ENCODE measurements at regions not wholly inside any gene's neighbourhood (a gene's known extent, or its start where the extent isn't known, plus 50 kb on each side); places are given as distances from the start of the nearest gene placed in this dataset.

DNA sequence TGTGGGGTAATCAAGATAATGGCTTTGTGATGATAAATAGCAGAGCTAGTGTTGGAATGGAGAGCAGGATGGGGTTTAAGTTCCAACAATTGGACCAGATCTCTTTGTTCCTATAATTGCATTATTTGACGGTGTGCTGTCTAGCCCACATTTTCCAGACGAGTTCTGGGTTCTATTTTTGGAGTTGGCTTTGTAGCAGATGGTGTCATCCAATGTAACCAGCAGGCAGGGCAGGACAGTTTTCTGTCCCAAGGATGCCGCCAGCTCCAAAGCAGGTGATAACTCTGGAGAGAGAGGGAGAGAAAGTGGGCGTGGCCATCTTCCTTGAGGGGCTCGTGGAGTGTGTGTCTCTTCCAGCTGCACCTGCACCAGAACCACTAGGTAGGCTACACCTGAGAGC, 251.3 kb downstream of the KIF4B start:
- ChIA-PET POLR2A (no interaction called here), CTCF (ENCODE audit: low intra/inter-chr PET ratio) (no interaction called here)
- Histone ChIP-seq H3K9me3 (replicated peaks; ENCODE audit: control insufficient read depth, insufficient read depth, low read depth, low read length) (no peaks in the 10 kb centered on the region), H3K4me2 (ENCODE audit: insufficient read depth, low read length) (no peak overlapping the region), H2AFZ (ENCODE audit: low read depth, low read length) (no peak overlapping the region), H3K9me1 (ENCODE audit: control insufficient read depth, insufficient read depth, low read length) (no peaks in the 10 kb centered on the region), H3K27ac (ENCODE audit: extremely low read depth, low read depth, low read length) (no peak overlapping the region), H3K9ac (ENCODE audit: insufficient read depth in 1 of 2, low read depth in 2 of 2, low read length in 2 of 2) (no peak overlapping the region), H3K27me3 (ENCODE audit: control insufficient read depth in 2 of 2, insufficient read depth in 2 of 2, low read length in 2 of 2) (no peaks in the 10 kb centered on the region), H3K79me2 (ENCODE audit: control insufficient read depth, insufficient read depth, low read length) (no peaks in the 10 kb centered on the region), H3K4me3 (no peak overlapping the region), H4K20me1 (replicated peaks; ENCODE audit: control insufficient read depth, insufficient read depth, low read length) (no peaks in the 10 kb centered on the region), H3K36me3 (ENCODE audit: control insufficient read depth, insufficient read depth, low read length) (no peaks in the 10 kb centered on the region), H3K4me1 (replicated peaks in 1 of 2; ENCODE audit: control insufficient read depth in 2 of 2, insufficient read depth in 2 of 2, low read length in 2 of 2) (no peaks in the 10 kb centered on the region)
- TF ChIP-seq NR4A1 (CRISPR knock-in tag; IDR thresholded peaks at IDR 0.05) (no peak), NR4A1 (tag; IDR thresholded peaks at IDR 0.05) (no peak), SIN3A (IDR thresholded peaks at IDR 0.05; ENCODE audit: borderline replicate concordance in 2 of 2, control insufficient read depth in 1 of 2, low read depth in 2 of 2, low read length in 2 of 2) (no peak), FOXJ3 (CRISPR knock-in tag; IDR thresholded peaks at IDR 0.05) (no peak), ZNF12 (CRISPR knock-in tag; IDR thresholded peaks at IDR 0.05) (no peak), CREM (IDR thresholded peaks at IDR 0.05; ENCODE audit: low read depth) (no peak), HSF4 (CRISPR knock-in tag; IDR thresholded peaks at IDR 0.05; ENCODE audit: borderline replicate concordance) (no peak), ZNF551 (CRISPR knock-in tag; IDR thresholded peaks at IDR 0.05) (no peak), HDAC6 (IDR thresholded peaks at IDR 0.05; ENCODE audit: low read depth, low read length) (no peak), ZNF24 (IDR thresholded peaks at IDR 0.05) (no peak), MCM3 (IDR thresholded peaks at IDR 0.05) (no peak), ZEB2 (IDR thresholded peaks at IDR 0.05) (no peak), RBFOX2 (IDR thresholded peaks at IDR 0.05; ENCODE audit: low read depth, low read length) (no peak), MCM7 (IDR thresholded peaks at IDR 0.05) (no peak), FOSL1 (tag; conservative IDR thresholded peaks at IDR 0.05) (no peak), ZNF57 (CRISPR knock-in tag; IDR thresholded peaks at IDR 0.05) (no peak), ASH1L (IDR thresholded peaks at IDR 0.05; ENCODE audit: borderline replicate concordance, low read depth, partially characterized antibody) (no peak)
- TF ChIP-seq, protein P1, sequence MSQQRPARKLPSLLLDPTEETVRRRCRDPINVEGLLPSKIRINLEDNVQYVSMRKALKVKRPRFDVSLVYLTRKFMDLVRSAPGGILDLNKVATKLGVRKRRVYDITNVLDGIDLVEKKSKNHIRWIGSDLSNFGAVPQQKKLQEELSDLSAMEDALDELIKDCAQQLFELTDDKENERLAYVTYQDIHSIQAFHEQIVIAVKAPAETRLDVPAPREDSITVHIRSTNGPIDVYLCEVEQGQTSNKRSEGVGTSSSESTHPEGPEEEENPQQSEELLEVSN (IDR thresholded peaks at IDR 0.05; ENCODE audit: borderline replicate concordance in 1 of 2, extremely low read depth in 1 of 2, insufficient read depth in 1 of 2, insufficient read length in 1 of 2, low read depth in 1 of 2, low read length in 1 of 2, poor library complexity in 1 of 2, severe bottlenecking in 1 of 2), result no peak
- TF ChIP-seq, protein P2, sequence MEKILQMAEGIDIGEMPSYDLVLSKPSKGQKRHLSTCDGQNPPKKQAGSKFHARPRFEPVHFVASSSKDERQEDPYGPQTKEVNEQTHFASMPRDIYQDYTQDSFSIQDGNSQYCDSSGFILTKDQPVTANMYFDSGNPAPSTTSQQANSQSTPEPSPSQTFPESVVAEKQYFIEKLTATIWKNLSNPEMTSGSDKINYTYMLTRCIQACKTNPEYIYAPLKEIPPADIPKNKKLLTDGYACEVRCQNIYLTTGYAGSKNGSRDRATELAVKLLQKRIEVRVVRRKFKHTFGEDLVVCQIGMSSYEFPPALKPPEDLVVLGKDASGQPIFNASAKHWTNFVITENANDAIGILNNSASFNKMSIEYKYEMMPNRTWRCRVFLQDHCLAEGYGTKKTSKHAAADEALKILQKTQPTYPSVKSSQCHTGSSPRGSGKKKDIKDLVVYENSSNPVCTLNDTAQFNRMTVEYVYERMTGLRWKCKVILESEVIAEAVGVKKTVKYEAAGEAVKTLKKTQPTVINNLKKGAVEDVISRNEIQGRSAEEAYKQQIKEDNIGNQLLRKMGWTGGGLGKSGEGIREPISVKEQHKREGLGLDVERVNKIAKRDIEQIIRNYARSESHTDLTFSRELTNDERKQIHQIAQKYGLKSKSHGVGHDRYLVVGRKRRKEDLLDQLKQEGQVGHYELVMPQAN (IDR thresholded peaks at IDR 0.05; ENCODE audit: borderline replicate concordance), result no peak
- TF ChIP-seq, protein P3, sequence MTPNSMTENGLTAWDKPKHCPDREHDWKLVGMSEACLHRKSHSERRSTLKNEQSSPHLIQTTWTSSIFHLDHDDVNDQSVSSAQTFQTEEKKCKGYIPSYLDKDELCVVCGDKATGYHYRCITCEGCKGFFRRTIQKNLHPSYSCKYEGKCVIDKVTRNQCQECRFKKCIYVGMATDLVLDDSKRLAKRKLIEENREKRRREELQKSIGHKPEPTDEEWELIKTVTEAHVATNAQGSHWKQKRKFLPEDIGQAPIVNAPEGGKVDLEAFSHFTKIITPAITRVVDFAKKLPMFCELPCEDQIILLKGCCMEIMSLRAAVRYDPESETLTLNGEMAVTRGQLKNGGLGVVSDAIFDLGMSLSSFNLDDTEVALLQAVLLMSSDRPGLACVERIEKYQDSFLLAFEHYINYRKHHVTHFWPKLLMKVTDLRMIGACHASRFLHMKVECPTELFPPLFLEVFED (CRISPR knock-in tag; conservative IDR thresholded peaks at IDR 0.05), result no peak
- in situ Hi-C loops (cut with MboI), result no loop called here
- ATAC-seq (no peak), FAIRE-seq (no peak), DNase-seq (ENCODE audit: extremely low read depth in 1 of 4, low spot score in 3 of 4) (no peak)
- no TSS peak for BruUV-seq (replicated peaks)
- WGBS (ENCODE audit: insufficient coverage, low coverage, missing lambda C conversion rate), result 2% methylated on average over 5 of the region's 5 CpGs
- intact Hi-C loops (cut with micrococcal nuclease), result no loop called here
